Right kidney (tissue), 1 donor: ENCODE measurements at regions not wholly inside any gene's neighbourhood (a gene's known extent, or its start where the extent isn't known, plus 50 kb on each side); places are given as distances from the start of the nearest gene placed in this dataset.
"Not testable (repeated sequence)": the region's sequence is repeated elsewhere in the genome, so short reads cannot be mapped to it uniquely, and the experiment has no call there.

Experiments
- DNase-seq: peaks from one replicate; pipeline ENCODE4 v3.0.0-alpha.2; 2016

- no peak for DNase-seq
Measured at GRCh38 chr2:192407692-192408091, 213.0 kb upstream of the TMEFF2 start.

GRCh38 chr2:192398236-192398635 is 203.5 kb upstream of the TMEFF2 start:
- no peak for DNase-seq

- no peak for DNase-seq
Measured at GRCh38 chr2:192394605-192395004, 199.9 kb upstream of the TMEFF2 start.

- no peak for DNase-seq
Measured at GRCh38 chr2:192391041-192391440, 196.3 kb upstream of the TMEFF2 start.

- DNase-seq: no peak
Measured at GRCh38 chr2:192390401-192390800, 195.7 kb upstream of the TMEFF2 start.

GRCh38 chr2:192384191-192384590 is 189.5 kb upstream of the TMEFF2 start:
- DNase-seq: not testable (repeated sequence)

- no peak for DNase-seq
Measured at GRCh38 chr2:192381082-192381481, 186.3 kb upstream of the TMEFF2 start.

- DNase-seq: no peak
Measured at GRCh38 chr2:192379736-192380135, 185.0 kb upstream of the TMEFF2 start.

GRCh38 chr2:192377173-192377572 is 182.4 kb upstream of the TMEFF2 start:
- DNase-seq: no peak

- no peak for DNase-seq
Measured at GRCh38 chr2:192373754-192374153, 179.0 kb upstream of the TMEFF2 start.

- no peak for DNase-seq
Measured at GRCh38 chr2:192373221-192373620, 178.5 kb upstream of the TMEFF2 start.

GRCh38 chr2:192369969-192370368 is 175.2 kb upstream of the TMEFF2 start:
- no peak for DNase-seq

- DNase-seq: no peak
Measured at GRCh38 chr2:192357217-192357616, 162.5 kb upstream of the TMEFF2 start.

GRCh38 chr2:192354512-192355244 is 159.9 kb upstream of the TMEFF2 start:
- no peak for DNase-seq

- DNase-seq: no peak
Measured at GRCh38 chr2:192347542-192347941, 152.8 kb upstream of the TMEFF2 start.

- DNase-seq: no peak
Measured at GRCh38 chr2:192345287-192345686, 150.6 kb upstream of the TMEFF2 start.

GRCh38 chr2:192333642-192334041 is 138.9 kb upstream of the TMEFF2 start:
- DNase-seq: no peak

GRCh38 chr2:192328297-192328696 is 133.6 kb upstream of the TMEFF2 start:
- DNase-seq: no peak

GRCh38 chr2:192327576-192327975 is 132.8 kb upstream of the TMEFF2 start:
- no peak for DNase-seq

- DNase-seq: no peak
Measured at GRCh38 chr2:192315543-192315942, 120.8 kb upstream of the TMEFF2 start.

GRCh38 chr2:192314800-192315481 is 120.2 kb upstream of the TMEFF2 start:
- no peak for DNase-seq

- no peak for DNase-seq
Measured at GRCh38 chr2:192313773-192314172, 119.0 kb upstream of the TMEFF2 start.

GRCh38 chr2:192311701-192312460 is 117.1 kb upstream of the TMEFF2 start:
- DNase-seq: no peak
